HEK293T (cell line): ENCODE measurements at regions not wholly inside any gene's neighbourhood (a gene's known extent, or its start where the extent isn't known, plus 50 kb on each side); places are given as distances from the start of the nearest gene placed in this dataset.

Source experiments
- CTCF ChIA-PET: fragments of 350-600 bp; formaldehyde crosslinking; extraction: SDS; loops from one replicate; lab custom pipeline; 2021; ENCODE audit warnings: antibody characterized with exemption, inconsistent platforms; lab: Yijun Ruan, JAX
- POLR2A ChIA-PET: fragments of 350-600 bp; formaldehyde crosslinking; extraction: SDS; loops from one replicate; lab custom pipeline; 2020; ENCODE audit warnings: antibody characterized with exemption, inconsistent platforms; lab: Yijun Ruan, JAX
- DNase-seq: peaks from one replicate; pipeline ENCODE4 v3.0.0; 2012; ENCODE audit warnings: mixed read lengths; ENCODE audit errors: extremely low spot score
- ARNT ChIP-seq: fragments of 450-650 bp; IDR thresholded peaks from 2 replicates; pipeline ENCODE4 v1.6.1; 2017; ENCODE audit warnings: mild to moderate bottlenecking
- BHLHE40 ChIP-seq: fragments of 450-650 bp; IDR thresholded peaks from 2 replicates; pipeline ENCODE4 v1.6.1; 2016; ENCODE audit warnings: mild to moderate bottlenecking, moderate library complexity, borderline replicate concordance
- CTBP1 ChIP-seq: fragments of 450-650 bp; IDR thresholded peaks from 2 replicates; pipeline ENCODE4 v1.6.1; 2016; ENCODE audit warnings: borderline replicate concordance
- ELF4 ChIP-seq: fragments of 450-650 bp; IDR thresholded peaks from 2 replicates; pipeline ENCODE4 v1.6.1; 2017; ENCODE audit warnings: antibody characterized with exemption
- FOXA1 ChIP-seq: fragments of 450-650 bp; IDR thresholded peaks from 2 replicates; pipeline ENCODE4 v1.6.1; 2016; ENCODE audit warnings: mild to moderate bottlenecking
- FOXK2 ChIP-seq: fragments of 450-650 bp; IDR thresholded peaks from 2 replicates; pipeline ENCODE4 v1.6.1; 2016; ENCODE audit warnings: mild to moderate bottlenecking
- FOXM1 ChIP-seq: fragments of 450-650 bp; IDR thresholded peaks from 2 replicates; pipeline ENCODE4 v1.6.1; 2017; ENCODE audit warnings: mild to moderate bottlenecking, borderline replicate concordance
- HDGF ChIP-seq: fragments of 450-650 bp; IDR thresholded peaks from 2 replicates; pipeline ENCODE4 v1.6.1; 2017; ENCODE audit warnings: antibody characterized with exemption, borderline replicate concordance
- L3MBTL2 ChIP-seq: fragments of 450-650 bp; conservative IDR thresholded peaks from 2 replicates; pipeline ENCODE4 v1.6.1; 2016; ENCODE audit warnings: mild to moderate bottlenecking
- LEF1 ChIP-seq: fragments of 450-650 bp; IDR thresholded peaks from 2 replicates; pipeline ENCODE4 v1.6.1; 2017; ENCODE audit warnings: mild to moderate bottlenecking, borderline replicate concordance
- NFRKB ChIP-seq: fragments of 450-650 bp; IDR thresholded peaks from 2 replicates; pipeline ENCODE4 v1.6.1; 2016; ENCODE audit warnings: mild to moderate bottlenecking, moderate library complexity
- SP1 ChIP-seq: fragments of 450-650 bp; IDR thresholded peaks from 2 replicates; pipeline ENCODE4 v1.6.1; 2017
- SUZ12 ChIP-seq: fragments of 450-650 bp; IDR thresholded peaks from 2 replicates; pipeline ENCODE4 v1.6.1; 2016; ENCODE audit warnings: mild to moderate bottlenecking
- TARDBP ChIP-seq: fragments of 450-650 bp; IDR thresholded peaks from 2 replicates; pipeline ENCODE4 v1.6.1; 2016
- ZNF384 ChIP-seq: fragments of 450-650 bp; IDR thresholded peaks from 2 replicates; pipeline ENCODE4 v1.6.1; 2016
- TF ChIP-seq, protein P1 (sequence below): fragments of 450-650 bp; IDR thresholded peaks from 2 replicates; pipeline ENCODE4 v1.6.1; 2016

DNA sequence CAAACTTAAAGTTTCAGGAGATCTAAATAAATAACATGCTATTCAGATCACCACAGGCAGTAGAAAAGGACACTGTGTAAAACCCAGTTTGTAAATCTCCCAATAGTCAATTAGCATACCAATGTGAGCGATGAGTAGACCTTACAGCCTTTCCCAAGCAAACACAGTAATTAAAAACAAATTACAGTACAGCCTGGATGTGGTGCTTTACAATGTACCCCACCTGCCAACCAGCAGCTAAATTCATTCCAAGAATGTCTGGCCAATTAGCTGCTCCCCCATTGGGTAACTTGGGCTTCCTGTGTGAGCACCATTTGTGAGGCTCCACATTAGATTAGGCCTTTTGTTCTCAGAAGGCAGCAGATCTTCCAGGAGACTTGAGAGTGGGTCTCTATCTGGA, 635.0 kb downstream of the TBL1XR1 start:
- ChIA-PET POLR2A (no interaction called here), CTCF (no interaction called here)
- TF ChIP-seq LEF1 (no peak), ELF4 (no peak), CTBP1 (no peak), ARNT (no peak), HDGF (no peak), ZNF384 (no peak), FOXK2 (no peak), BHLHE40 (no peak), NFRKB (no peak), SP1 (no peak), TARDBP (no peak)
- TF ChIP-seq, protein P1, sequence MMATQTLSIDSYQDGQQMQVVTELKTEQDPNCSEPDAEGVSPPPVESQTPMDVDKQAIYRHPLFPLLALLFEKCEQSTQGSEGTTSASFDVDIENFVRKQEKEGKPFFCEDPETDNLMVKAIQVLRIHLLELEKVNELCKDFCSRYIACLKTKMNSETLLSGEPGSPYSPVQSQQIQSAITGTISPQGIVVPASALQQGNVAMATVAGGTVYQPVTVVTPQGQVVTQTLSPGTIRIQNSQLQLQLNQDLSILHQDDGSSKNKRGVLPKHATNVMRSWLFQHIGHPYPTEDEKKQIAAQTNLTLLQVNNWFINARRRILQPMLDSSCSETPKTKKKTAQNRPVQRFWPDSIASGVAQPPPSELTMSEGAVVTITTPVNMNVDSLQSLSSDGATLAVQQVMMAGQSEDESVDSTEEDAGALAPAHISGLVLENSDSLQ, result no peak
- DNase-seq, result no peak

DNA sequence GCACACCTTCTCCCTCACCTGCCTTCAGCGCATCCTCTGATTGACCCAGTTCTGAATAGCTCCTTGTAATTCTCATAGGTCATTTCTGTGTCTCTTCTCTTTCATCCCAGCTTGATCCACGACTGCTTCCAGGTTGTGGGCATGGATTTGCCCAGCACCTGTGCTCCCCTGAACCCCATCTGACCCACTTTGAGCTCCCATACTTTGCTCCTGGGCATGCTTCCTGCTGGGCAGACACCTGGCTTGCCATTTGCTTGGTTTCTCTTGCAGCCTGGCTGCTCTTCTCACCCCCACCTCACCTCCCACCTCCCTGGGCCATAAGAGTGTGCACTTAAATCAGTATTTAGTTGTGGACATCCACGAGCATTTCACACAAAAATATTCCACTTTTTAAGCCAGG, 635.5 kb downstream of the TBL1XR1 start:
- no peak for DNase-seq
- TF ChIP-seq FOXA1 (no peak), ELF4 (no peak), TARDBP (no peak), HDGF (no peak)
- TF ChIP-seq, protein P1, result no peak
- POLR2A ChIA-PET, result no interaction called here
- CTCF ChIA-PET, result no interaction called here

DNA sequence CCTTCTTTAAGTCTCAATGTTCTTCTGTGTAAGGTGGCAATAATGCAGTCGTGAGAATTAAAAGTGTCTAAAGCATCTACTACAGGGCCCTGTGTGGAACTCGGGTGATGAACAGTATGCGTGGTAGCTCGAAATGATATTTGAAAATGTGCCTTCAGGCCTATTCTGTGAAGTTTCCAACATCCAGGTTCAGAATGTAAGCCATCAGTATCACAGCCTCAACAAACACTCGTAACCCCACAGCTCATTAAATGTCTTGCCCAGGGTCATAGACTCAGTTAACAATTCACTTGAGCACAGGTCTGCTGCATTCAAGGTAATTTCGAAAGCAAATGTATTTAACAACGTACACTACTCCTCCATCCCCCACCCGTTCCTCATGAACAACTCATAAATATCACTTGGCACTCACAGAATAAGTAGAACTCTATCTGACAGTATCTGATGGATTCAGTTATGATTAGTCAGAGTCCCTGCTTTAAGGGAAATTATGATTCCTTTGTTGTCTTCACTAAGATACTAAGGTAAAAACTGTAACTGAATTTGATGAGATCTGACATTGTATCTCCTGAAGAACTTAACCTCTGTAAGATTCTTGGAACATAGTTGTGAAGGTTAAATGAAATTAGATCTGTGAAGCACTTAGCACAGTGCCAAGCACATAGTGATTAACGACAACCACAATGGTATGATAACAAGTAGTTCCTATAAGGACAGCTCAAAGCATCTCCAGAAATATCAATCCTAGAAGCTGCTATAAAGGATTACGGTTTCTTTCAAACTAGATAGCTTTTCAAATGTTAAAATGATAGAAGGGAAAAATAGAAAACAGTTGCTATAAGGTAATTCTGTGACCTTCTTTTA, 642.3 kb downstream of the TBL1XR1 start:
- CTCF ChIA-PET, result no interaction called here
- TF ChIP-seq SP1 (no peak), BHLHE40 (no peak), ARNT (no peak), LEF1 (no peak), ZNF384 (no peak), FOXM1 (no peak), L3MBTL2 (no peak), ELF4 (no peak), SUZ12 (no peak), FOXA1 (no peak), FOXK2 (no peak), TARDBP (no peak), CTBP1 (no peak), NFRKB (no peak), HDGF (no peak)
- TF ChIP-seq, protein P1, result no peak
- POLR2A ChIA-PET, result no interaction called here
- no peak for DNase-seq

DNA sequence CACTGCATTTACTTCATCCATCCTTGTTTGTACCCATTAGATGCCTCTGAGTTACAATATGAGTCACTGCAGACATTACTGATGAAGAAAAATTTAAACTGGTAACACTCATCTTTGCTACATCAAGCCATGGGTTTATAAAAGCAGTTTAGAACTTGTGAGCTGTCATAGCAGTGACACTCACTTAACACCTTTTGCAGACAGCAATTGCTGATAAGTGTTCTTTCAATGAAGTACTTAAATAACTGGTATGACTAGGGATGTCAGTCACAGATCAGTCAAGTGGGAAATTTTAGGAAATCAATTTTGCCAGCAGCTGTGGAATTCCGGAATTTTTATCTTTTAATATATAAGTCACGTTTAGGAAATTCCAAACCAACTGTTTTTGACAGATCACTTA, 643.0 kb downstream of the TBL1XR1 start:
- POLR2A ChIA-PET, result no interaction called here
- CTCF ChIA-PET, result no interaction called here
- DNase-seq, result no peak

DNA sequence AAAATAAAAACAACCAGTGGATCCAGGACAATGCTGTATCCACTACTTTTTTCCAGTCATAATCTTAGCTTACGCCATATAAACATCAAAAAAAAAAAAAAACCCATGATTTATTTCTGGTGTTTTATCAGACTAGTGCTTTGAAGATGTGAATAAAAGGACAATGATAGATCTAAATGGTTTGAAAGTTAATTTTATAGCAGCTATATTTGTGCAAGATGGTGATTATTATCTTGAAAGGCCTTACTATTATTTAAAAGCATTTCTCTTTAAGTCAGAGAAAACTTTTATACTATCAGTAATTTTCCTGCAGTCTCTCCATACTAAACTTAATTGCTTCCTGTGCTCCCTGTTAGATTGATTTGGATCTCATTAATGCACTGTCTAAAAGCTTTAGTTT, 670.3 kb downstream of the TBL1XR1 start:
- no peak for DNase-seq
- TF ChIP-seq BHLHE40, result no peak
- no peak for TF ChIP-seq TARDBP
- TF ChIP-seq, protein P1, result no peak
- no peak for TF ChIP-seq L3MBTL2
- TF ChIP-seq FOXM1, result no peak
- TF ChIP-seq ZNF384, result no peak
- no peak for TF ChIP-seq ARNT
- no peak for TF ChIP-seq FOXK2
- no peak for TF ChIP-seq ELF4
- no peak for TF ChIP-seq HDGF
- TF ChIP-seq SP1, result no peak
- no peak for TF ChIP-seq NFRKB
- TF ChIP-seq FOXA1, result no peak
- no peak for TF ChIP-seq SUZ12
- CTCF ChIA-PET, result no interaction called here
- POLR2A ChIA-PET, result no interaction called here

More for the DNA sequence above, 643.0 kb downstream of the TBL1XR1 start:
- TF ChIP-seq CTBP1, result no peak
- no peak for TF ChIP-seq TARDBP

DNA sequence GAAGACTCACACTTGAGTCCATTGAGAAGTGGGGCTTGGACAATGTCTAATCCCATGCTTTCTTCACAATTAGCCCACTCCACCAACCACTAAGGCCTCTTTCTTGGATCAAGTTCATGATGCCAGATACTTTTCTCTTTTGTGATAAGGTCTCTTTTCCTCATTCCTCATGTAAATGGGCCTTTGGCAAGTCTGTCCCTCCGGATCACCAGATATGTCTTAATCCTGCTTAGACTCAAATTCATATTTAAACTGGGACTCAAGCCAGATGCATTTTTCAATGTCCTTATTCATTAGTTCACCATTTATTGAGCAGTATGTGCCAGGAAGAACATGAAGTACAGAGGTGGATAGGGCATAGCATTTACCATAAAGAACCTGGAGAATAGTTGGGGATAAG, 671.1 kb downstream of the TBL1XR1 start:
- ChIA-PET CTCF (no interaction called here), POLR2A (no interaction called here)
- no peak for DNase-seq
- no peak for TF ChIP-seq NFRKB
- TF ChIP-seq L3MBTL2, result no peak

DNA sequence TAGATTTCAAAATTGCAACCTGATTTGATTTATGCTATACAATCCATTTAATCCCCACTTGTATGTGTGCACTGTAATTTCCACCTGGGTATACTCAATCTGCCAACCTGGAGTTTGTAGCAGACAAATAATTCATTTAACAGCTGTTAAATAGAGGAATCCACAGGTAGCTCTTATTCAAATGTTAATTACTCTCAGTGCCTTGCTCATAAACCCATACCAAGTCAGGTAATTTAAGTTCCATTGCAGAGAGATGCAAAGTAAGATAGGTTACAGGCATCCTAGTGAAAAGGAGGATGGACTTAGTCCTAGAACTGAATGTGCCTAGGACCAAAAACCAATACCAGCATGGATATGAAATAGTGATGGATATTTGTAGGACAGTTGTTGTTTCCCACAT, 674.2 kb downstream of the TBL1XR1 start:
- CTCF ChIA-PET, result no interaction called here

More for the DNA sequence above, 674.2 kb downstream of the TBL1XR1 start:
- DNase-seq, result no peak
- POLR2A ChIA-PET, result no interaction called here
- TF ChIP-seq NFRKB (no peak), FOXM1 (no peak), HDGF (no peak), CTBP1 (no peak), LEF1 (no peak), ELF4 (no peak), FOXK2 (no peak), ARNT (no peak), SP1 (no peak), BHLHE40 (no peak), FOXA1 (no peak), SUZ12 (no peak)
- TF ChIP-seq, protein P1, result no peak
